MCF 10A (cell line): ENCODE measurements at regions not wholly inside any gene's neighbourhood (a gene's known extent, or its start where the extent isn't known, plus 50 kb on each side); places are given as distances from the start of the nearest gene placed in this dataset.

Source experiments
- BruUV-seq: library from RNA; stranded (reverse); fragments of 400-500 nt; replicated peaks from 2 replicates; lab custom pipeline; 2021; lab: Mats Ljungman, UMichigan
- CTCF ChIA-PET: fragments of 300-600 bp; sonication (Branson Sonifier 250); formaldehyde crosslinking; extraction: SDS; loops from one replicate; lab custom pipeline; 2021; ENCODE audit warnings: antibody characterized with exemption, inconsistent platforms; lab: Yijun Ruan, JAX
- POLR2A ChIA-PET: fragments of 300-600, 350-650 bp; sonication (Branson Sonifier 250); formaldehyde crosslinking; extraction: SDS; loops from one replicate; lab custom pipeline; 2020; ENCODE audit warnings: antibody characterized with exemption, inconsistent platforms; lab: Yijun Ruan, JAX
- DNase-seq: peaks from one replicate; pipeline ENCODE4 v3.0.0-alpha.2; 2018; ENCODE audit not compliant: unreplicated experiment
- H3K27ac Mint-ChIP-seq: one replicate; pipeline ENCODE4 v1.8.0; 2022; ENCODE audit warnings: mild to moderate bottlenecking, low read depth, mixed read lengths; ENCODE audit not compliant: unreplicated experiment
- H3K27me3 Mint-ChIP-seq: one replicate; pipeline ENCODE4 v1.8.0; 2022; ENCODE audit warnings: mixed read lengths; ENCODE audit not compliant: insufficient read depth, unreplicated experiment
- H3K36me3 Mint-ChIP-seq: one replicate; pipeline ENCODE4 v1.8.0; 2022; ENCODE audit warnings: mild to moderate bottlenecking, moderate library complexity, mixed read lengths; ENCODE audit not compliant: insufficient read depth, unreplicated experiment
- H3K4me1 Mint-ChIP-seq: one replicate; pipeline ENCODE4 v1.8.0; 2022; ENCODE audit warnings: mixed read lengths; ENCODE audit not compliant: insufficient read depth, unreplicated experiment
- H3K4me3 Mint-ChIP-seq: one replicate; pipeline ENCODE4 v1.8.0; 2022; ENCODE audit warnings: mild to moderate bottlenecking, moderate library complexity, mixed read lengths; ENCODE audit not compliant: unreplicated experiment
- H3K9me3 Mint-ChIP-seq: one replicate; pipeline ENCODE4 v1.8.0; 2022; ENCODE audit warnings: mixed read lengths; ENCODE audit not compliant: unreplicated experiment
- CTCF ChIP-seq: fragments of 200-600 bp; IDR thresholded peaks from one replicate; pipeline ENCODE4 v1.8.0; 2022; ENCODE audit warnings: antibody characterized with exemption, mild to moderate bottlenecking; ENCODE audit not compliant: unreplicated experiment
- intact Hi-C: fragments of 100-400 bp; cut with micrococcal nuclease; formaldehyde crosslinking; loops from 2 replicates; pipeline ENCODE4 v1.14.1; 2022

DNA sequence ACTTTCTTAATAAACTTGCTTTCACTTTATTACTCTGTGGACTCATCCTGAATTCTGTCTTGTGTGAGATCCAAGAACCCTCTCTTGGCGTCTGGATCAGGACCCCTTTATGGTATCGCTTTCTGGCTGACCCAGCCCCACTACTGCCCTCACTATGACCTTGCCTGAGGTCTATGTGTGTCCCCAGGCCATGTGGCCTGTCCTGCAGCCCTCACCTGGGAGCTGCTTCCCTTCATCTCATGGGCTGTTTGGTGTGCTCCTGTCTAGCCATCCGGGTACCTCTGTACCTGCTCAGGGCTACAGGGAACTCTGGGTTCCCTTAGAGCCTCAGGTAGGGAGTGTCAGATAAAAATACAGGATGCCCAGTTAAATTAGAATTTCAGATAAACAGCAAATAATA lies 94.5 kb downstream of the SCP2D1 start:
- ChIA-PET CTCF (no interaction called here), POLR2A (no interaction called here)
- TF ChIP-seq CTCF, result no peak
- peaks cover 8% of the 10 kb centered on the region for H3K9me3 Mint-ChIP-seq
- H3K4me3 Mint-ChIP-seq, result no peak overlapping the region
- no peaks in the 10 kb centered on the region for H3K4me1 Mint-ChIP-seq
- intact Hi-C loops, result no loop called here
- H3K27ac Mint-ChIP-seq, result no peak overlapping the region
- no TSS peak for BruUV-seq
- no peak for DNase-seq
- no peaks in the 10 kb centered on the region for H3K27me3 Mint-ChIP-seq
- no peaks in the 10 kb centered on the region for H3K36me3 Mint-ChIP-seq

DNA sequence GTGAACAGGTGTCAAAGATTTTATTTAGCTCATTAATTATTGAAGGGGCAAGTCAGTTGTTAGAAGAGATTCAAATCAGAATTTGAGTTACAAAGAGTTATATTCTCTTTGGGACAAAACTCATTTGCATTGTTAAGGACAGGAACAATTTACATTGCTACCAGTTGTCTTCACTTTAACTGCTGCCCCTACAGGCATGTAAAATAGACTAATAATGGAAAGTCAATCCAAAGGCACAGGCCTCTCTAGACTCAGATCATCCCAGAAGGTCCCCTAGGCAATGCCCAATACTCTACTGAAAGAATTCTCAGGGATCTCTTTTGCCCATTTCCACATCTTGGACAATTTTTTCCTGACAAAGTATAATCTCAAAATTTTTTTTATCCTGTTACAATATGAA lies 95.7 kb downstream of the SCP2D1 start:
- TF ChIP-seq CTCF, result no peak
- POLR2A ChIA-PET, result interaction anchor here (0.7 kb wide), 1 partner anchor 1166 kb away, joined by 3 read pairs; no protein-coding TSS in a partner anchor
- Mint-ChIP-seq H3K27ac (no peak overlapping the region), H3K4me1 (no peaks in the 10 kb centered on the region), H3K27me3 (no peaks in the 10 kb centered on the region), H3K9me3 (peaks cover 8% of the 10 kb centered on the region), H3K36me3 (no peaks in the 10 kb centered on the region), H3K4me3 (no peak overlapping the region)
- no peak for DNase-seq
- CTCF ChIA-PET, result interaction anchor here (0.6 to 0.7 kb wide), 2 partner anchors 266 to 1523 kb away, joined by 3 read pairs; no protein-coding TSS in a partner anchor
- no TSS peak for BruUV-seq
- intact Hi-C loops, result no loop called here

DNA sequence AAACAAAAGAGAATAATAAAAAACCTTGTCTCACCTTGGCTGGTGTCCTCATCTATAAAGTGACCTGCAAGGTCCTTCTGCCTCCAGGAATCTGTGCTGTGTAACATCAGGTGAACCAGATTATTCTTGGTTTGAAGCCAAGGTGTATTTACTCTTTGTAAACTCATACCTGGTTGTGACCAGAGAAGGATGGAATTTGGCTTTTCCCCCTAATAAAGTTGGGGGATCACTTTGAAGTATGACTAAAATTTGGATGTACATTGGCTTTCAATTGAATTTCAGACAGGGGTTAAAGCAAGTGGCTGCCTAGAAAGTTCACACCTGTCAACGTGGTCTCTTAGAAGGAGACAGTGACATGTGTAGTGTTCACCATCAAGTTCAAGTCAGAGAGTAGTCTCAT lies 100.1 kb downstream of the SCP2D1 start:
- H3K36me3 Mint-ChIP-seq, result no peaks in the 10 kb centered on the region
- H3K27me3 Mint-ChIP-seq, result no peaks in the 10 kb centered on the region
- ChIA-PET CTCF (interaction anchor here (0.6 kb wide), 1 partner anchor 32 kb away, joined by 4 read pairs; no protein-coding TSS in a partner anchor), POLR2A (no interaction called here)
- intact Hi-C loops, result no loop called here
- no peak overlapping the region for H3K27ac Mint-ChIP-seq
- no TSS peak for BruUV-seq
- no peaks in the 10 kb centered on the region for H3K4me1 Mint-ChIP-seq
- H3K9me3 Mint-ChIP-seq, result peaks cover 27% of the 10 kb centered on the region
- no peak overlapping the region for H3K4me3 Mint-ChIP-seq
- no peak for TF ChIP-seq CTCF
- no peak for DNase-seq

DNA sequence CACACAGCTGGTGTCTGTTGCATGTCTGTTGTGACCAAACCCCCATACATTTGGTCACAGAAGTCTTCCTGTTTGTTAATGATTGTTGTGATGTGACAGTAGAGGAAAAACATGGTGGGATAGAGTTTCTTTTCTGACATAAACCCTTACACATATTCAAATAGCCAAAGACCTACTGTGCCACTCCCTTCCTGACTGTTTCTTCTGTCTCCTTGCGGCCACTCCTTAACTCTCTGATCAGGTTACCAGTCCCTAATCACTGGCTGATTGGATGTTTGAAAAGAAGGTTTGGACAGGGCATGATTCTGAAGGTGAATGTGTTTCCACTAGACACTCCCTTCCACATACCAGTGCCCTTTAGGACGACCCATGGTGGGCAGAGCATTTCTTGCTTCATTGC lies 101.2 kb downstream of the SCP2D1 start:
- ChIA-PET CTCF (interaction anchor here (0.6 to 2.4 kb wide), 3 partner anchors 9 to 1080 kb away, joined by 3 to 6 read pairs (median 4); no protein-coding TSS in a partner anchor), POLR2A (no interaction called here)
- TF ChIP-seq CTCF, result no peak
- no peaks in the 10 kb centered on the region for H3K27me3 Mint-ChIP-seq
- DNase-seq, result no peak
- intact Hi-C loops, result no loop called here
- H3K36me3 Mint-ChIP-seq, result no peaks in the 10 kb centered on the region
- no TSS peak for BruUV-seq
- peaks cover 26% of the 10 kb centered on the region for H3K9me3 Mint-ChIP-seq
- no peak overlapping the region for H3K27ac Mint-ChIP-seq
- no peaks in the 10 kb centered on the region for H3K4me1 Mint-ChIP-seq
- no peak overlapping the region for H3K4me3 Mint-ChIP-seq
